Astrocyte of the cerebellum (primary cell): ENCODE measurements at regions not wholly inside any gene's neighbourhood (a gene's known extent, or its start where the extent isn't known, plus 50 kb on each side); places are given as distances from the start of the nearest gene placed in this dataset.

Source experiments
- DNase-seq: peaks from one replicate; pipeline ENCODE4 v3.0.0-alpha.2; 2011; ENCODE audit warnings: low read depth
- H3K4me3 ChIP-seq: 2 replicates; pipeline ENCODE4 v1.5.1; 2011; ENCODE audit warnings: mild to moderate bottlenecking, low read depth, low read length, moderate library complexity
- in situ Hi-C: cut with HindIII; loops from 2 replicates; pipeline ENCODE4 v1.10.0; 2017; ENCODE audit warnings: low sequenced_read_pairs
- TF ChIP-seq, protein P1 (sequence below): IDR thresholded peaks from 2 replicates; pipeline ENCODE4 v1.5.1; 2012; ENCODE audit warnings: low read length, low read depth, moderate library complexity, mild to moderate bottlenecking; ENCODE audit errors: missing control alignments

DNA sequence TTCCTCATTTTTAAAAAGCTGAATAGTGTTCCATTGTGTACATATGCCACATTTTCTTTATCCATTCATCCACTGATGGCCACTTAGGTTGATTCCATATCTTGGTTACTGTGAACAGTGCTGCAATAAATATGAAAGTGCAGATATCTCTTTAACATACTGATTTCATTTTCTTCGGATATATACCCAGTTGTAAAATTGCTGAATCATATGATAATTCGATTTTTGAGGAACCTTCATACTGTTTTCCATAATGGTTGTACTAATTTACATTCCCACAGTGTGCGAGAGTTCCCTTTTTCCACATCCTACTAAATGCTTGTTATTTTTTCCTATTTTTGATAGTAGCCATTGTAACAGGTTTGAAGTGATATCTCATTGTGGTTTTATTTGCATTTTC lies 263.2 kb downstream of the STK31 start:
- no peak overlapping the region for H3K4me3 ChIP-seq
- TF ChIP-seq, protein P1, sequence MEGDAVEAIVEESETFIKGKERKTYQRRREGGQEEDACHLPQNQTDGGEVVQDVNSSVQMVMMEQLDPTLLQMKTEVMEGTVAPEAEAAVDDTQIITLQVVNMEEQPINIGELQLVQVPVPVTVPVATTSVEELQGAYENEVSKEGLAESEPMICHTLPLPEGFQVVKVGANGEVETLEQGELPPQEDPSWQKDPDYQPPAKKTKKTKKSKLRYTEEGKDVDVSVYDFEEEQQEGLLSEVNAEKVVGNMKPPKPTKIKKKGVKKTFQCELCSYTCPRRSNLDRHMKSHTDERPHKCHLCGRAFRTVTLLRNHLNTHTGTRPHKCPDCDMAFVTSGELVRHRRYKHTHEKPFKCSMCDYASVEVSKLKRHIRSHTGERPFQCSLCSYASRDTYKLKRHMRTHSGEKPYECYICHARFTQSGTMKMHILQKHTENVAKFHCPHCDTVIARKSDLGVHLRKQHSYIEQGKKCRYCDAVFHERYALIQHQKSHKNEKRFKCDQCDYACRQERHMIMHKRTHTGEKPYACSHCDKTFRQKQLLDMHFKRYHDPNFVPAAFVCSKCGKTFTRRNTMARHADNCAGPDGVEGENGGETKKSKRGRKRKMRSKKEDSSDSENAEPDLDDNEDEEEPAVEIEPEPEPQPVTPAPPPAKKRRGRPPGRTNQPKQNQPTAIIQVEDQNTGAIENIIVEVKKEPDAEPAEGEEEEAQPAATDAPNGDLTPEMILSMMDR = no peak
- in situ Hi-C loops = no loop called here
- DNase-seq = no peak

DNA sequence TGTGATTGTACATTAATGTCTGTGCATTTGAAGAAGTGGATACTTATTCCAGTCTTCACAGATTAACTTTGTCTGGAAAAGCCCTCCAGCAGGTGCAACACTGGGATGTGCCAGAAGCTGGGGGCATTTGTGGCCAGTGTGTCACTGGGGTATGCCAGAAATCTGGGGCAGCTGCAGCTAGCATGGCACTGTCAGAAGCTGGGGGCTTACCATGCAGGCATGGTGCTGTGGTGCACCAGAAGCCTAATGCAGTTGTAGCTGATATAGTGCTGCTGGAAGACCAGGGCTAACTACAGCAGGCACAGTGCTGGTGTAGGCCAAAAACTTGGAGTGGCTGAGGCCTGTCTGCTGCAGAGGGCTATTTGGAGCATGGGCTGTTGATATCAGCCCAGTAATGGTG lies 270.1 kb downstream of the STK31 start:
- TF ChIP-seq, protein P1 = no peak
- no peak for DNase-seq
- no peak overlapping the region for H3K4me3 ChIP-seq
- in situ Hi-C loops = no loop called here

DNA sequence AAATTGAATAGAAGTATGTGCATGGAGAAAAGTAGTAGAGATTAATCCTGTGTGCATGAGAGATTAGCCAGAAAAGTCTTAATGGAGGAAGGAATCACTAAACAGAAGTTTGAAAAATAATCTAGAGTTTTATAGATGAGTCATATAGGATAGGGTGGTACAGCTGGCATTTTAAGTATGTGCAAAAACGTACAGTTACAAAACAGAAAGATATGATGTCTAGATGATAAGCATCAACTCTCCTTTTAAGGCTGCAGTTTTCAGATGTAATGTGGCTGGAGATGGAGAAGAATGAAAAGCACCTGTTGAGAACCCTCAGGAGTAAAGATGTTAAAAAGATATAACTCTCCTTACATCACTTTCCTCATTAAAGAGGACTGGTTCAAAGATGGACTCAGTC lies 271.3 kb downstream of the STK31 start:
- no peak for DNase-seq
- no peak overlapping the region for H3K4me3 ChIP-seq
- in situ Hi-C loops = no loop called here
- TF ChIP-seq, protein P1 = no peak

DNA sequence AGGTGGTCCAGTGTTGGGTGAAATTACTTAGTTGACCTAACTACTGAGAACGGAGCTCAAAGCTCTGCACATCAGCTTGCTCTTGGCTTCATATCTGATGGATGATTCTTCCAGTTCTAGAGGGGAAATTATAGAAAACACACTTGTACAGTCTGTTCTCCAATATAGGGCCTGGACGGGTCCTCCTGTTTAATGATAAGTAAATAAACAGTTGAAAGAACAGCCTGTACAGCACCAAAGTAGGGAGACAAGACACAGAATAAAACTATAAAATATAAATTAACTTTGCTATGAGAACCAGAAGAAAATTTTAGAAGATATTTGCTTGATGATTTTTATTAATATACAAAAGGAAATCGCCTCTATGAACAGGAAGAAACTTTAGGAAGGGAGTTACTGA lies 271.7 kb downstream of the STK31 start:
- in situ Hi-C loops = no loop called here
- DNase-seq = no peak
- TF ChIP-seq, protein P1 = no peak
- no peak overlapping the region for H3K4me3 ChIP-seq

DNA sequence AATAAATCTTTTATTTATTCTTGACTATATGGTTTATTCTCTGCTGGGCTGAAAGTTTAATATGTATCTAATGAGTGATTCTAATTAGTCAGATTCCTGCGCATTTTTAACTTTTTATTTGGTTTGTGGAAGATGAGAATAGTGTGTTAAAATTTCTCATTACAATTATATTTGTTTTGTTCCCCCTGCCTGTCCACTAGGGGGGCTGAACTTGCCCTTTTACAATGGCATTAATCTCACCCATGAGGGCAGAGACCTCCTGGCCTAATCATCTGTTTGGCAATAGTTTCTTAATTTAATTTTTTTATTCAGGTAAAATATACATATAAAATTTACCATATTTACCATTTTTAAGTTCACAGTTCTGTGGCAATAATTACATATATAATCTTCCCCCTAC lies 278.5 kb upstream of the NPY start:
- in situ Hi-C loops = no loop called here
- no peak overlapping the region for H3K4me3 ChIP-seq
- TF ChIP-seq, protein P1 = no peak
- DNase-seq = no peak

DNA sequence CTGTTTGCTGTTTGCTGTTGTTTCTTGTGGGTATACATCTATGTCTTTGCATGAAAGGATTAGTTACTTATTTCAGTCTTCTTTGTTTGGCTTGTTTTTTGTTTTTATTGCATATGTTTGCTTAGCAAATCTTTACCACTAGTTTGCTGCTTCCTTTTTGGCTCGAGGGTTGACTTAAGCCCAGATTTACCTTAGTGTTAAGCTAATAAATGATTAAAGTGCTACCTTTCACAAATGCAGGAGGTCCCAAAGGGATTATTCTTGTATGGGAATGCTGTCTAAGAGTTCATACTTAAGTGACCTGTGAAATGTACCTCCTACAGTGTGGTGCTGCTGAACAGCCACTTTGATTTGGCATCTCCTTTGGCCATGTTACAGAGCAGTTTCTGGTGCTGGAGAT lies 273.5 kb upstream of the NPY start:
- in situ Hi-C loops = no loop called here
- no peak for DNase-seq
- TF ChIP-seq, protein P1 = no peak
- H3K4me3 ChIP-seq = no peak overlapping the region

DNA sequence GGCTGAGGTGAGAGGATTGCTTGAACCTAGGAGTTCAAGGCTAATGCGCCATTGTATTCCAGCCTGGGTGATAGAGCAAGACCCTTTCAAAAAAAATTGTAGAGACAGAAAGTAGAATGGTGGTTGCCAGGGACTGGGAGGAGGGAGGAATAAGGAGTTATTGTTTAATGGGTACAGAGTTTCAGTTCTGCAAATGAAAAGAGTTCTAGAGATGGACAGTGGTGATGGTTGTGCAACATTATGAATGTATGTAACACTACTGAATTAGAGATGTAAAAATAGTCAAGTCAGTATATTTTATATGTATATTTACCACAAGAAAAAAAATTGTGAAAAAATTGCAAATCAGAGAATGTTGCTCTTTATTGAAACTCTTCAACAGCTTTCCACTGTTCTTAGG lies 266.5 kb upstream of the NPY start:
- no peak overlapping the region for H3K4me3 ChIP-seq
- no peak for DNase-seq
- in situ Hi-C loops = loop anchor here (5.0 kb wide), 1 partner anchor 35 kb away; no protein-coding TSS in a partner anchor
- TF ChIP-seq, protein P1 = no peak
